M059J (cell line): ENCODE measurements at regions not wholly inside any gene's neighbourhood (a gene's known extent, or its start where the extent isn't known, plus 50 kb on each side); places are given as distances from the start of the nearest gene placed in this dataset.
"Not testable (repeated sequence)": the region's sequence is repeated elsewhere in the genome, so short reads cannot be mapped to it uniquely, and the experiment has no call there.

Source experiments
- DNase-seq: peaks from one replicate; pipeline ENCODE4 v3.0.0-alpha.2; 2012; ENCODE audit warnings: low read depth

GRCh38 chr11:13169709-13170108 is 107.9 kb upstream of the BMAL1 start:
- peak; percentile 98 for DNase-seq

GRCh38 chr11:13174090-13174489 is 103.5 kb upstream of the BMAL1 start:
- no peak for DNase-seq

GRCh38 chr11:13183094-13183825 is 94.3 kb upstream of the BMAL1 start:
- peak; percentile 71 for DNase-seq

- no peak for DNase-seq
Observed at GRCh38 chr11:13183826-13184196, 93.8 kb upstream of the BMAL1 start.

GRCh38 chr11:13184295-13184794 is 93.2 kb upstream of the BMAL1 start:
- DNase-seq: no peak

- no peak for DNase-seq
Observed at GRCh38 chr11:13188179-13188578, 89.4 kb upstream of the BMAL1 start.

GRCh38 chr11:13189561-13190426 is 87.8 kb upstream of the BMAL1 start:
- DNase-seq: peak; percentile 50

DNA sequence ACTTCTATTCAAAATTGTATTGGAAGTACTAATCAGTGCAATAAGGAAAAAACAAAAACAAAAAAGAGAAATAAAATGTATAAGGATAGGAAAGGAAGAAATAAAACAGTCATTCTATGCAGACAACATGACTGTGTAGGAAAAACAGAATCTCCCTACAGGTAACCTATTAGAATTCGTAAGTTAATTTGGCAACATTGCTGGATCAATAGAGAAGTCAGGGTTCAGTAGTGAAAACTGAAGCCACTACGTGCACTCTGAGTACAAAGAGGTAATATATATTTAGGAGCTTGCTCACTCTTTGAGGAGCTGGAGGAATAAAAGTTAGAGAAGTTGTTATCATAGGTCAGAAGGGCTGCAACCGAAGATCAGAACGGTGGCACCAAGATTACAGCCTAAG is 84.0 kb upstream of the BMAL1 start:
- no peak for DNase-seq

DNA sequence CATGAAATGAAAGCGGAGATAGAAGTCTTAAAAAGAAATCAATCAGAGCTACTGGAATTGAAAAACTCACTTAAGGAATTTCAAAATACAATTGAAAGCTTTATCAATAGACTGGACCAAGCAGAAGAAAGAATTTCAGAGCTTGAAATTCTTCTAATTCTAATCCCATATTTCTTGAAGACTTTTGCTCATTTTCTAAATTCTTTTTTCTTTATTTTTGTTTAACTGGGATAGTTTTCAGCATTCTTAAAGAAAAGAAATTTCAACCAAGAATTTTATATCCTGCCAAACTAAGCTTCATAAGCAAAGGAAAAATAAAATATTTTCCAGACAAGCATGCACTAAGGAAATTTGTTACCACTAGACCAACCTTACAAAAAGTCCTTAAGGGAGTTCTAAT is 80.2 kb upstream of the BMAL1 start:
- DNase-seq: not testable (repeated sequence)

DNA sequence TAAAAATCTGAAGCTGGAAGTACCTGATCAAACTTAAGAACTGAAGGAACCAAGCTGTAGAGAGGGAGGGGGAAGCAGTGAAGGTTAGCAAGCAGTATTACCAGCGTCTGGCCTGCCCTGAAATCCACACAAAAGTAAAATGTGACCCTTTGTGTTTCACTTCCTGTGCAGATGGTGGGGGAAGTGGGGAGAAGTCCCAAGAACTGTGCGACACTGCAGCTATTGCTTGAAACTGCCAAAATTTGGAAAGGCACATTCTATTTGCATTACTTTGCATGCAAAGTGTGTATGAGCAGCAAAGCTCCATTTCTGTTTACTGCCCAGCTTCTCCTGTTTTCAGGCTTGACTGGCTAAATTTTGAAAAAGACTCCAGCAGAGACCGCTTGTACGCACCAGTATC is 72.1 kb upstream of the BMAL1 start:
- peak; percentile 45 for DNase-seq

DNA sequence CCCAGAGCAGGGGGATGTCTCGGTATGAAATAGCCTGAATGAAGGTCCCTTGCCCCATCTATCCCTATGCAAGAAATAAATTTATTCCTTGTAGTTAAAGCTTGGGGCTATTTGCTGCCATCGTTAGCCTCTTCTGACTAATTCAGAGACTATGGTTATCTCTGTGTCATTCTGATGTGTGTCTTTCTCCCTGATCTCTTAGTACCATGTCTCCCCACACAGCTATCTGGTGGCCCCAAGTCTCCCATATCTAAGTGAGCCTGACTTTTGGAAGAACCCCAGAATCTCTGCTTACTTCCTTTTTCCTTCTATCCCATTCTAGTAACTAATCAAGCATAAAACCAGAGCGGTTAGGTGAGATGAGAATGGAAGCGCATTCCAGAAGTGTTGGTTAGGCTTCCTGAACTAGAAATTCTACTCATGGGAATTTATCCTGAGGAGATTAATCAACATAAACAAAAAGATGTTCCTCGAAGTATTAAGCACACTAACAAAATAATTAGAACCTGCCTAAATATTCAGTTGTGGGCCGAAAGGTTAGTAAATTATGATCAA is 71.4 kb upstream of the BMAL1 start:
- DNase-seq: no peak

GRCh38 chr11:13207270-13207664 is 70.3 kb upstream of the BMAL1 start:
- DNase-seq: peak; percentile 52

DNA sequence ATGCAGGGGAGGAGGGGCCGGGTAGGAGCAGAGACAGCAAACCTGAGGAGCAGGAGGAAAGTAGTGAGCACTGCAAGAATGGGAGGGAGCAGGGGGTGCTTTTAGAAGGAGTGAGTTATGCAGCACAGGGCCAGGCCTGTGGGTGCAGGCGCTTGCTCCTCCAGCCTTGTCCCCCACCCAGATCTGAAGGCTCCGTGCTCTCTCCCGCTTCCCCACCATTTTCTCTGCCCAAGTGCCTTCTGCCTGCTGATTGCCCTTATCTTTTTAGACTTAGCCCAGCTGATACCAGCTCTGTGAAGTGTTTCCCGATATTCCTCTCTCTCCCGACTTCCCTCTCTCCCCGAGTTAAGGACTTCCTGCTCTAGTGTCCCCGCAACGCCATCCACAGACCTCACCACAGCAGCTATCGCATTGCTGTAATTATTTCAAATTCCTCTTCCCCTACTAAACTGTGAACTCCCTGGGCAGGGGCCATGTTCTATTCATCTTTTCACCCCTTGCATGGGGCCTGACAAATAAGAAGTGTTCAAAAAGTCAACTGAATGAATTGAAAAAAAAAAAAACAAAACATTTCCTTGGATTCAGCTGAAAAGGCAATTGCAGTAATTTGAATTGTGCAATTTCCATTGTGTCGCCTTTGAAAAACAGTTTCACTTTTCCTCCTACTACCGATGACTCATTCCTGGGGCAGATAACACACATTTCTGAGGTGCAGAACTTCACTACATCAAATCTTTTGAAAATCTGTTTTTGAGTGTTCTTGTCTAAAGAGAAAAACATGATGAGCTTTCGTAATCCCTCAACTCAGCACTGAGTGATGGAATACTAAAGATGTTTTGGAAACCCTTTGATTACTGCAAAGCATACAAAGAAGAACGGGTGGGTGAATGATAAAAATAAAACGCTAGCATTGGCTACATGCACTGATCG is 69.7 kb upstream of the BMAL1 start:
- DNase-seq: peak; percentile 83

- DNase-seq: peak; percentile 54
Observed at GRCh38 chr11:13208921-13209320, 68.7 kb upstream of the BMAL1 start.

GRCh38 chr11:13209379-13209778 is 68.2 kb upstream of the BMAL1 start:
- no peak for DNase-seq

DNA sequence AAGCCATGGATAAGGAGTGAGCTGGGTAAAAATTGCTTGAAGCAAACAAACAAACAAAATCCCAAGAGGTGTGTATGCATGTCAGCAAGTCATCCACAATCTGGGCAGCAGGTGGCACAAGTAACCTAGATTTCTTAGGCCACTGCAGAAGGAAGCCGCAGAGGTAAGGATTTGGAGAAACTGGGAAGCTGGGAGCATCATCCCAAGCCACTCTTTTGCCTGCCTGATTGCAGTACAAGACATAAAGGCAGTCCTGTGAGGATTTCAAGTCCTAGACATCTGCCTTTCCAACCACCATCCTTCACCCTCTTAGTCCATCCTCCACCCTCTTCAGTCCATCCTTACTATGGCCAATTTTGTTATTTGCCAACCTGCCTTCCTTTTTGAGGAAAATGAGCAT is 67.2 kb upstream of the BMAL1 start:
- DNase-seq: peak; percentile 84

- no peak for DNase-seq
Observed at GRCh38 chr11:13214276-13214675, 63.3 kb upstream of the BMAL1 start.

GRCh38 chr11:13215149-13215548 is 62.4 kb upstream of the BMAL1 start:
- DNase-seq: peak; percentile 97

GRCh38 chr11:13216019-13216710 is 61.4 kb upstream of the BMAL1 start:
- peak; percentile 99 for DNase-seq

DNA sequence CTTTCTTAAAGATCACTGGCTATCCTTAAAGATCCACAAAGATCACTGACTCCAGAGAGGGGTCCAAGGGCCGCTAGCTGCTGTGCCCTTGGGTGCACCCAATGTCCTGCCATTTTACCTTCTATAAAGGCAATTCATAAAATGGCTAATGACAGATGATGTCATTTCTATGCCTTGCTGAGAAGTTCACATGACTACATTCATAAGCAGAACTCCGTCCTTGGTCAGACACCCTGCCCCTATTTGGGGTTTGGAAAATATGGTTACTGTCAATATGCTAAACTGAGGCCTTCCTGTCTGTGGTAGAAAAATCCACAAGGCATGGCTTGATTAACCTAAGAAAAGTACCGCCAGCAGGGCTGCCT is 60.9 kb upstream of the BMAL1 start:
- DNase-seq: no peak

- not testable (repeated sequence) for DNase-seq
Observed at GRCh38 chr11:13218685-13219084, 58.9 kb upstream of the BMAL1 start.
